Left renal cortex interstitium (tissue), 4 donors: ENCODE measurements at regions not wholly inside any gene's neighbourhood (a gene's known extent, or its start where the extent isn't known, plus 50 kb on each side); places are given as distances from the start of the nearest gene placed in this dataset.

Source experiments
- DNase-seq, 4 donors: peaks; one replicate each; pipeline ENCODE4 v3.0.0-alpha.2; 2013; ENCODE audit warnings: low read depth in 4 of 4, low spot score in 2 of 4, missing footprints in 1 of 4

DNA sequence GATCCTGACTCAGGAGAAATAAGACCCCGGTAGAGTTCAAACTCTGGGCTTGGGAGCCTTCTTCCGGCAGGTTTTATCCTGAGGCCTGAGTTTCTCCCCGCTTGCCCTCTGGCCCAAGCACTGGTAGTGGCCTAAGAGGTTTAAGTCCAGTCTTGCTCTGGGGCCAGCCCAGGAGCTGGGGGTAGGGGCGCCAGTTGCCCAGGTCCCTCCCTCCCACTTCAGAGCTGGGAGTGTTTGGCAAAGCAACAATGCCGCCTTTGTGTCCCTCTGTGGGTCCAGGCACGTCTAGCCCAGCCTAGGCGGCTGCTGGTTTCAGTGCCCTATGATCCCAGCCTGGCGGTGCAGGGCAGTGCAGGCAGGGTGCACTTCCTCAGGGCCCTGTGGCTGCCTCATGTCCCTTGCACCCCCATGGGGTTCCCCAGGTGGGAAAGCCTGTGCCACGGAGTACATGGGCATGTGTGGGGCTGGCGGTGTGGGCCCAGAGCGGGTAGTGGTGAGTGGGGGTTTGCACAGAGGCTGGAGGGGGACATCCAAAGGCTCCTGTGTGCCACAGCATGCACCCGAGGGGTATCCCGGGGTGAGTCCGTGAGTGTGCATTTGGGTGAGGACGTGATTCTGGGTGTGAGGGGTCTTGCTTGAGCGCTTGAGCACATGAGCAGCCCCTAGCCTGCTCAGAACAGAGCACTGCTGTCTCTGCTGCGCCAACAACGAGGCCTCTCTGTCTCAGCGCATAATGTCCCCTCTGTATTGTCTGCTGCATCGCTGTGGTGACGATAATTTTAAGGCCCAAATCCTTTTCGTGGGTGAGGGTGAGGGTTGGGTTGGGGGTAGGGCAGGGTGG is 61.7 kb upstream of the PSD2 start:
- no peak for DNase-seq

DNA sequence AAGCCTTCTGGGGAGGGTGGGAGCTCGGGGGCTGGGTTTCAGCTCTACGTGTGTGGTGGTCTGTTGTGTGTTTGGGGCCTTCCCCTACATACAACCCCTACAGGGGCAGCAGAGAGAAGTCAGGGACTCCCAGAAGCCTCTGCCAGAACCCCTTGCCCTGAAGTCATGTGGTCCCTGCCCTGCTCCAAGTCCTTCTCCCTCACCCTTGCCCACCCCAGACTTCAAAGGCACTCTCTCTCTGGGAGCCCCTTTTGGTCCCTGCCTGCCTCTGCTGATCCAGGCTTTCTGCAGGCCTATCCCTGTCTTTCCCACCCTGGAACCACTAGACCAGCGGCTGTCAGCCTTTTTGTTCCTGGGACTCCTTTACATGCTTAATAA is 61.1 kb upstream of the PSD2 start:
- DNase-seq, result no peak

DNA sequence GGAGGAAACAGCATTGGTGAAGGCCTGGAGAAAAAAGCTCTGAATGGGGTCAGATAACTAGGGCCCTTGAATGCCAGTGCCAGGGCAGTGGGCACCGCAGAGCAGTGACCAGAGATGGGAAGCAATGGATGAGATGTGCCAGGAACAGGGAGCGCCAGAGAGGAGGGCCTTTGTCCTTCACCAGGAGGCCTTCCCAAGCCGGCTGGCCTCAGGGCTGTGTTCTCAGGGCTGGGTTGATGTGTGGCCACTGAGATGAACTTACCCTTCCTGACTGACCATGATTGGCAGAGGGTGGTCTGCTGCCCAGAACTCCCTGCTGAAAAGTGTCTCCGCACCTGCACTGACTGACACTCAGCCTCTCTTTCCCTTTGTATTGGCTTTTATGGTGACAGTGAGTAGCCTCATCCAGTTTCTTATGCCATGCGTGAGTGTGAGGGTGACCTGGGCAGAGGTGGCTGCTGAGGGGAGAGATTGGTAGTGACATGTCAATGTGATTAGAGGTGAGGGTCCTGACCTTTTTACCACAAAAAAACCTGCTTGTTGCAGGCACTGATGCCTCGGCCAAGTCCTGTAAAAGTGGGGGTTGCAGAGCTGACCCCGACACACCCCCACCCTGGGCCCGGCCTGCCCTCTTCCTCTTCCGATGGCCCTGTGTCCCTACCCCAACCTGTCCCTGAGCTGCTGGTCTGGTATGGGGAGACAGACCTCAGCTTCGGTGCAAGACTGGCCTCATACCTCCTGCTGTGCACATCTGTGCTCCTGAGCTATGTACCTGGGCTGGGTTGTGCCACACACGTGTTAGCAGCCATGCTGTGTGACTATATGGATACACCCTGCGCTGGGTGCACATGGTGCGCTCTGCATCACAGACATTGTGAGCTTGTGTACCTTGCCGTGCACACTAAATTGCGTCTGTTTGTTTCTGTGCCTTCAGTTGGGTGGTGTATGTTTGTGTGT is 57.1 kb upstream of the PSD2 start:
- no peak for DNase-seq

DNA sequence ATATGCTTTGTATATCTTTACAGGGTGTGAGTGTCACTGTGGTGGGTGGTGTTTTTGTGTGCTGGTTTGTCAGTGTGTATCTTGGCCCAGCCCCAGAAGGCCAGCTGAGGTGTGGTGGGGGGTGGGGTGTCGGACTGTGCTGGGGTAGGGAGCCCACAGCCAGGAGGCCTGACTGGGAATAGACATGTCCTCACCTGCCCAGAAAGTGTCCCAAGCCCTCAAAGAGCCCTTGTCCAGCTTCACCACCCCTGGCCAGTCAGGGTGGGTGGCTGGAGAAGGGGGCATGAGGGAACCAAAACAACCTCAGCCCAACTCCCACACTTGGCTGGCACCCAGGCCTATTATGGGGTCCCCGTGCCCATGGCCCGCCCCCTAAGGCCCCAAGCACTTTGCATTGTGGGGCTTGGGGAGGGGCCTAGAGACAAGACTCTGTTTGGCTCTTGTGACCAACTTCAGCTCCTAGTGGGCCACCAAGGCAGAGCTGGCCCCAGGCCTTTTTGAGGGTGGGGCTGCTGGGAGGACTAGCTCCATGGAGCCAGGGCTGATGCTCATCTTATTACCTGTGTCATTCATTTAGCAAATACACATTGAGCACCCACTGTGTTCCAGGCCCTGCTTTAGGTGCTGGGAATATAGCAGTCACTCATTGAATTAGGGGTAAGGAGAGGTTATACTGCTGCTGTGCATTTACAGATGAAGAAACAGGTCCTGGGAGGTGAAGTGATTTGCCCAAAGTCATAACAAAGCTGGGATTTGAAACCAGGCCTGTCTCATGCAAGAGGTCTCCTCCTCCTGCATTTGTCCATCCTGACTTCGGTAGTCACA is 56.2 kb upstream of the PSD2 start:
- no peak for DNase-seq

DNA sequence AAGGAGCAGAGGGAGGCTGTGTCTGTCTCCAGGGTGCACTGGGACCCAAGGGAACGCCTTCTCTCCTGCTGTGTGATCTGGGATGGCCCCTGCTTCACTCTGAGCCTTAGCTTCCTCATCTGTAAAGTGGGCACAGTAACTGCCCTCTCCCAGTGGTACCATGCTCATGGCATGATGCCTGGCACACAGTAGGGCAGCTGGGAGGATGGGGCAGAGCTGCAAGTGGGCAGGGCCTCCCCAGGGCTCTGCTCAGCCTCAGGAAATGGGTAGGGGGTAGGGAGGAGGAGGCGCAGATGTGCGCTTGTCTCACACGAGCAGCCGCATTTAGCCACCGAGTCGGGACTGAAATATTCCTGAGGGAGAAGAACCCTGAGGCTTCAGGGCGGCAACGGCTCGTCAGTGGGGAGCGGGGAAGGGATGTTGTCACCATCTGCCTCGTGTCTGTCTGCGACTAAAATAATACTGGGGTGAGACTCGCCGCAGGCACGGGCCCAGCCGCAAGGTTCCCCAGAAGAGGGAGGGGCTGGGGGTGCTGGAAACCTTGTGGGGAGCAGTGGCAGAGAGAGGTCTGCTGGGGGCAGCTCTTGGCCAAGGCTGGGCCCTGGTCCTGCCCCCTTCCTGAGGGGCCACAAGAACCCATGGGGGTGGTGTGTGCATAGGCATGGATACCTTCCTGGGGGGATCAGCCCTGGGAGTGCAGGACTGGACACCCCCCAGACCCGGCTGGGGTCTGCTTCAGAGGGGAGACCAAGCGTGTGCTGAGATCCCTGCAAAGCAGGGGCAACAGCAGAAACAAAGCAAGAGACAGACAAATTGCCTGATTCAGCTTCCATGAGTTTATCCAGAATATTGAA is 55.2 kb upstream of the PSD2 start:
- no peak for DNase-seq

DNA sequence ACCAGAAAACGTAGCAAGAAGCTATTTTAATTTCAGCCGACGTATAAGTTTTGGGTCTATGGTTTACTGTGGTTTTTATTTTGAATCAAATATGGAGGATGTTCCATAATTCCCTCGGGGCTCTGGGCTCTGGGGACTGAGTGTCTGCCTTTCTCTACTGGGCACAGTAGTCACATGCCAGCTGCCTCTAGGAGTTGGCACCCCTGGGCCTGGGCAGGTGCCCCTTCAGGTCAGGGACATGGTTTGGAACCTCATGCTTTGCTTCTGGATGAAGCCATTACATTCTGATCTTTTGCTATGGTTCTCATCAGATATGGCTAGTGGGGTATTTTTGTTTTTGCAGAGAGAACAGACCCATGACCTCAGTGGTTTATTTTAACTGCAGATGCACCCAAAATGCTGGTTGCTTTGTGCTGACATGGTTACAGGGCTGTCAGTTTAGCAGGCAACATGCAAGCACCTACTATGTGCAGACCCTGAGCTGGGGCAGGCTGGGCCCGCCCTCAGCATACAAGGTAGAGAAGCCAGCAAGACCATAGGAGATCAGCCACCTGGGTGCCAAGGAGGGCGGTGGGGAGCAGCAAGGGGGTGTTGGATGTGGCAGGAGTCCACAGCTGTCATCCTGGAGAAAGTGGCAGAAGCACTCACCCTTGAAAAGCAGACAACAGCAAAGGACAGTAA is 54.5 kb upstream of the PSD2 start:
- no peak for DNase-seq

DNA sequence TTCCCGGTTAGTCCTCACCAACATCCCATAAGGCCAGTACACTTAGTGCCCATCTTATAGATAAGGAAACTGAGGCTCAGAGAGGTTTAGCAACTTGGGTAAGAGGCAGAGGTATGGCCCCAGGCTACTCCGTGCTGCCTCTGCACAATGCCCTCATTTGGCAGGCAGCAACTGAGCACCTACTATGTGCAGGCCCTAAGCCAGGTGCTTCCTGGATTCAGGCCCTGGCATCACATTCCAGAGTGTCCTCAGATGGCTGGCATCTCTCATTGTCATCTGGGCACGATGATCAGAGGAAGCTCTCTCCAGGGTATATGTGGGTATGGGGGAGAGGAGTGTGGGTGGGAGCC is 53.8 kb upstream of the PSD2 start:
- no peak for DNase-seq

DNA sequence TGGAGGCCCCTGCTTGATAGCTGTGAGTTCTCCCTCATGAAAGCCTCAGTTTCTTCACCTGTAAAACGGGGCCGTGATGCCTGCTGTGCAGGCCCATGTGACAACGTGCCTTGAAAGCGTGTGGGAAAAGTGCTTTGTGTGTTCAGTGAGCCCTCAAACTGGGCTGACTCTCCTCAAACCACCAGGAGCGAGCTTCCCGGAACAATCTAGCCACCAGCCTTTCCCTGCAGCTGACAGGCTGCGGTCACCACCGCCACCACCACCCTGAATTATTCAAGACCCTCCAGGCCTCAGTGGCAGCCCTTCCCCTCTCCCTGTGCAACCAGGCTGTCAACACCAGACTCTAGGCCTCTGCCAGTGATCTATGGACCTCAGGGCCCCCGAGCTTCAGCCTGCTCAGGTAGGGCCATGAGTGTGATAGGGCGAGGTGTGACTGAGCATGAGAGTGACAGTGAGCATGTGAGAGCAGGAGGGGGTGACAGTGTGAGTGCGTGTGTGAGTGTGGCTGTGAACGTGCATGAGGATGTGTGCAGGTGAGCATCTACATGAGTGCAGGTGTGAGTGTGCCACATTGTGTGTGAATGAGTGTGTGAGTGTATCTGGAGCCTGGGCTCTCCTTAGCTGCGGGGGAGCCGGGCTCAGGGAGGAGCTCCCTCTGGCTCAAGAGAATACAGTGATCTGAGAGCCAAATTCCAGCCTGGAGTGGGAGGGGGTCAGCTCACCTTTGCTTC is 53.3 kb upstream of the PSD2 start:
- no peak for DNase-seq

DNA sequence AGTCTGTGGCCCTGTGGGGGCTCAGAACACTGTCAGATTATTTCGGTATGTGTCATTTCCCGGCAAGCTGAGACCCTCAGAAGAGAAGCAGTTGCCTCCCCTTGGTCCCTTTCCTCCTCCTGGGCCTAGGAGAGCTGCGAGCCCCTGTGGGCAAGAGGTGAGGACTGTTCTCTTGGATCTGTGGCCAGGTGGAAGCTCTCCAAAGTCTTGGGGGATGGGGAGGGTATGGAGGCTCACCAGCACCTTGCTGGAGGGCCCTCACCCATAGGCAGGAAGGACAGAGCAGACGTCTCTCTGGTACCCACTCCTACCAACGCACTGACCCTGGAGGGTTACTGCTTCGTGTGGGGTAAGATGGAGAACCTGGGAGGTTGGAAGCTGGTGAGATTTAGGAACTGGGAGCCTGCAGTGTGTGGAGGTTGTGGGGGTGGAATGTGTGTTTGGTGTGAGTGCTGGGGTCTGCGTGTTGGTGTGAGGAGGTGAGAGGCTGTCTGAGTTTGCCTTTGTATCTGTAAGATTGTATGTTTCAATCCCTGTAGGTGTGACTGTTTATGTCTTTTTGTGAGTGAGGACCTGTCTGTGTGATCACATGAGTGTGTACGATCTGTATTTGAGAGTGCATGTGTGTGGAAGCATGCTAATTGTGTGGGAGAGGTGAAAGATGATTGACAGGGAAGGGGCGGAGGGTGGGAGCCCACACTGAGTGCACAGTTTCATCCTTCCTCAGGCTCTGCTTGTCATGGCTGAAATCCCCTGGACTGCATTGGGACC is 52.4 kb upstream of the PSD2 start:
- DNase-seq, result no peak

DNA sequence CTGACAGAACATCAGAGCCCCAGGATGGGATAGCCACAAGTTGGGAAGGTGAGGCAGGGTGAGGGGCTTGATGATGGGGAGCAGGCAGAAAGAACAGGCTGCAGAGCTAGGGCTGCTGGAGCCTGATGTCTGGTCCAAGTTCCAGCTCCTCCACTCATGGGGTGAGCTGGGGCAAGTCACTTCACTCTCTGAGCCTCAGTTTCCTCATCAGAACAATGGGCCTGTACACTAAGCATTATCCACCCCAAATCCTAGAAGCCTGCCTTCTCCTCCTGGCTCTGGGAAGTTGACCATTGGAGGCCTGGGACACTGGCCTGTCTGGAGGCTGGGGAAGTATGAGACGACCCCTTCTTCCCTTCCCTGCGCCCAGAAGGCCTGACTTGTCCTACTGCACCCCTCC is 51.8 kb upstream of the PSD2 start:
- DNase-seq, result no peak

DNA sequence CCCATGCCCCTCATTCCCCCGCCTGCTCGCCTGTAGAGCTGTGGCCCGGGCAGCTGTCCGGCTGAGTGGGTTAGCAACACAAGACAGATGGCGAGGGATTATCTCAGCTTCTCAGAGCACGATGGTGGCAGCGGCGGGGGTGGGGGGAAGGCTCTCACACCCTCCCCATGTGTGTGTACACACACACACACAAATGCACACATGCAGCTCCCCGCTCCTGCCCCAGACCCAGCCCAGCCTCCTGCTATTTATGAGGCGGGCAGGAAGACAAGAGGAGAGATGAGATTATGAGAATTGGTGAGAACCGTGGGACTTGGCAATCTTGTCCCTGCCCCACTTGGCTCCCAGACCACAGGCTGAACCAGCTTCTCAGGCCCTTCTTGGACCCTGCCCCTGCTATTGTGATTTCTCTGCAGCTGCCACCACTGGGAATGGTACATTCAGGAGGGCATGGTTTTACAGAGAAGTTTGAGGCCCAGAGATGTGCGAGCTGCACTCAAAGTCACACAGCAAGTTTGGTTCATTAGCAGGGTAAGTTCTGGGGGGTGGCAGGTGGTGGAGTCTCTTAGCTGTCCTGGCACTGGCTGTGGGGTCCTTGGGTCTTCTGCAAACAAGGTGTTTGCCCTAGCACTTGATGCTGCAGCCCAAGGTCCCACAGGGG is 51.0 kb upstream of the PSD2 start:
- DNase-seq, result no peak

DNA sequence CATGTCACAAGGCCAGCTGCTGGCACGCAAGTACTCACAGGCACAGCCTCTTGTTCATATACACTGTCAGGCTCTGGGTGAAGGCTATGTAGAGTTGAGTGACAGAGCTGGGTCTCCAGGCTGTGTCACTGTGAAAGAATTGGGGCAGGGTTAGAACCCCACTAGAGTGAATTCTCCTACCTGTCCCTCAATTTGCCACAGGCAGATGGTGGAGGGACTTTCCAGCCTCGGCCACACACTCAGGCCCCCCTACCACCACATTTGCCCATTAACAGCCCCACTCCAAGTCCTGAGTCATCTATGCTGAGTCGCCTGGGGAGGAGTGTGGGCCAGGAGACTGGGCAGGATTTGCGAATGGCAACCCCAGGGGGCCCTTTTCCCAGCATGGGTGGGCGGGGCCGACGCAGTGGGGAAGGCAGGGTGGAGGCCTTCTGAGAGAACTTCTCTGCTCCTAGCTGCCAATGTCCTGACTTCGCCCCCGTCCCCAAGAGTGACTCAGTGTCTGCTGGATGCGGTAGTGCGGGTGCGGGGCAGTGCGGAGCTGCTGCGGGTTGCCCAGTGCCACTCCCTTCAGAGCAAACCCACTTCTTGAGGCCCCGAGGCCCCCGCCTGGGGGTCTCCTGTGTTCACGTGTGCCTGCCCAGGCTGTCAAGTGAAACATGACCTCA is 50.3 kb upstream of the PSD2 start:
- DNase-seq, result no peak

DNA sequence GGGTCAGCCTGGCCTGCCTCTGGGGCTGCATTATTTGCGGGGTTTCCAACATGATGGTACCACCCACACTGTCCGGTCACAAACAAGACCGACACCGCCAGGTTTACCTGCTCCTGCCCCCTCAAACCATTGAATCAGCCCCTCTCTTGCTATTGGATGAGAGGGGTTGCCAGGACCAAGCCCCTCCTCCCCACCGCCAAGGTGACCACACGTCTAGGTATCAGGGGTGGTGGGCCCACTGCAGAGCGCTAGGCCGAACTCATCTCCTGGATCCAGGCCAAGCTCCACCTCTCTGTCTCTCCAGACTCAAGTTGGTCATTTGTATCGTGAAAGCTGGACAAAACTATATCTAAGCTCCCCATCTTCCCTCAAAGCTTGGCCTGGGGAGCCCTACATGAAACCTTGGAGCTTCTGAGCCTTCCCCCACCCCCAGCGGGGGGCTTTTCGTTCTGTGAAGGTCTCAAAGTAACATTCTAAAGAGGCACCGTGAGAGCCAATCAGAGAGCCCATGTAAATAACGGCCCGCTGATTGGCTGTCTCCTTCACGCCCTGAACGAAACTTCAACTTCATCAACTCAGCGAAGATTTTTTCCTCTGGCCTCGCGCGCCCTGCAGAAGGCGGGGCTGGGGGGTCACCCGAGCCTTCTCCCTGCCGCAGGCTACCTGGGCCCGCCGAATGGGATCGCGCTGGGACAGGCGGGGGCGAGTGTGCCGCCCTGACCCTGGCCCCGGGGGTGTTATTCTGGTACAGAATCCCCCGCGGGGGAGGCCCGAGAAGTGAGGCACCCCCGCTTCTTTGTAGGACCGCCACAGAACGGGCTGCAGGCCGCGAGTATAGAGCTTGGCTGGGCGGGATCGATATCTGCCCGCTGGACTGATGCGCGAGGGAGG is 49.6 kb upstream of the PSD2 start:
- peak in 1 of 4 donors; percentile 87 for DNase-seq
